ENCODE measurements at regions not wholly inside any gene's neighbourhood (a gene's known extent, or its start where the extent isn't known, plus 50 kb on each side); places are given as distances from the start of the nearest gene placed in this dataset.

- Histone ChIP-seq H3K4me3 (ENCODE audit: low read depth, low read length) (no peak overlapping the region), H3K36me3 (no peaks in the 10 kb centered on the region), H3K27ac (no peak overlapping the region), H3K9me3 (ENCODE audit: severe bottlenecking) (no peaks in the 10 kb centered on the region), H3K27me3 (ENCODE audit: insufficient read depth, low read depth, severe bottlenecking) (peaks cover 47% of the 10 kb centered on the region)
- no peak for TF ChIP-seq CTCF (IDR thresholded peaks at IDR 0.05; ENCODE audit: low read depth, low read length)
- DNase-seq, result no peak
These were observed 239.4 kb upstream of the CAMK1G start for GRCh38 chr1:209344156-209344555.

- DNase-seq, result no peak
- no peak overlapping the region for H3K27ac ChIP-seq
- peaks cover 60% of the 10 kb centered on the region for H3K27me3 ChIP-seq (ENCODE audit: insufficient read depth, low read depth, severe bottlenecking)
- TF ChIP-seq CTCF (IDR thresholded peaks at IDR 0.05; ENCODE audit: low read depth, low read length), result no peak
- no peaks in the 10 kb centered on the region for H3K36me3 ChIP-seq
- no peaks in the 10 kb centered on the region for H3K9me3 ChIP-seq (ENCODE audit: severe bottlenecking)
- H3K4me3 ChIP-seq (ENCODE audit: low read depth, low read length), result no peak overlapping the region
These were observed 233.9 kb upstream of the CAMK1G start for GRCh38 chr1:209349363-209350308.

GRCh38 chr1:209353053-209353452 is 230.5 kb upstream of the CAMK1G start:
- H3K36me3 ChIP-seq, result no peaks in the 10 kb centered on the region
- H3K27ac ChIP-seq, result no peak overlapping the region
- H3K27me3 ChIP-seq (ENCODE audit: insufficient read depth, low read depth, severe bottlenecking), result peaks cover 68% of the 10 kb centered on the region
- no peak overlapping the region for H3K4me3 ChIP-seq (ENCODE audit: low read depth, low read length)
- TF ChIP-seq CTCF (IDR thresholded peaks at IDR 0.05; ENCODE audit: low read depth, low read length), result no peak
- no peak for DNase-seq
- H3K9me3 ChIP-seq (ENCODE audit: severe bottlenecking), result no peaks in the 10 kb centered on the region

DNA sequence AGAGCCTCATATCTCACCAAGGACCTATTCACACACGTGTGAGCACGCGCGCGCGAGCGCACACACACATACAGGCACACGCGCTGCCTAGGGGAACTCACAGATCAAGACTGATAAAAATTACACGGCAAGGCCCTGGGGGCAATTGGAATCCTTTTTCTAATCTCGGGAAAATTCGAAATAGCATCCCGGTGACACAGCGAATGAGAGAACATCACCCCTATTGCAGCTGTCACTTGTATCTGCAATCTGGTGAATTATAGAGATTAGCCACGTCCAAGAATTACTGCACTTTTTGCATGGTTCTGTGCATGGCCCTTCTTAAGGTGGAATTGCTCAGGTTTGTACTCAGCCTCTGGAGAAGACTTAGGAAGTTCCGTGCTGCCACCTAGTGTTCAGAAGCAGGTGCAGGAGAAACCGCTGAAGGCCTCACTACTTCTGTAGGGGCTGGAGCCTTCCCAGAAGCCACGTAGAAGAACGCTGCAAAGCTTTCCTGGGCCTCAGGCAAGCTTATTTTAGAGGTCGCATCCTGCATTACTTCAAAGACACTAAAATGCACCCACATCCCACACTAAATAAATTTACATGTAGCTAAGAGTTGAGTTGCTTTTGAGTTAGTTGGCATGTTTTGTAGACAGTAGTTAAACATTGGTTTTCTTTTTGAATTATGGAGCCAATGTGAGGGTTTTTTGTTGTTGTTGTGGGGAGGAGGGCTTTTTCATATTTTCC is 229.2 kb upstream of the CAMK1G start:
- peak; percentile 75 for DNase-seq
- H3K36me3 ChIP-seq, result no peaks in the 10 kb centered on the region
- no peaks in the 10 kb centered on the region for H3K9me3 ChIP-seq (ENCODE audit: severe bottlenecking)
- no peak overlapping the region for H3K4me3 ChIP-seq (ENCODE audit: low read depth, low read length)
- TF ChIP-seq CTCF (IDR thresholded peaks at IDR 0.05; ENCODE audit: low read depth, low read length), result peak; percentile 85
- H3K27ac ChIP-seq, result no peak overlapping the region
- H3K27me3 ChIP-seq (ENCODE audit: insufficient read depth, low read depth, severe bottlenecking), result peaks cover 74% of the 10 kb centered on the region

- no peak for TF ChIP-seq CTCF (IDR thresholded peaks at IDR 0.05; ENCODE audit: low read depth, low read length)
- H3K27ac ChIP-seq, result no peak overlapping the region
- no peak for DNase-seq
- no peak overlapping the region for H3K4me3 ChIP-seq (ENCODE audit: low read depth, low read length)
- peaks cover 76% of the 10 kb centered on the region for H3K27me3 ChIP-seq (ENCODE audit: insufficient read depth, low read depth, severe bottlenecking)
- no peaks in the 10 kb centered on the region for H3K36me3 ChIP-seq
- H3K9me3 ChIP-seq (ENCODE audit: severe bottlenecking), result no peaks in the 10 kb centered on the region
These were observed 228.7 kb upstream of the CAMK1G start for GRCh38 chr1:209354840-209355165.

Data from WERI-Rb-1 (cell line).